SHP77 treated with DMSO at 0.1 percent for 48 hours (cell line): ENCODE measurements at regions not wholly inside any gene's neighbourhood (a gene's known extent, or its start where the extent isn't known, plus 50 kb on each side); places are given as distances from the start of the nearest gene placed in this dataset.

Source experiments
- DNase-seq: peaks from one replicate; lab custom pipeline; 2025; lab: John Stamatoyannopoulos, UW

- DNase-seq = no peak
Measured at GRCh38 chr5:26674846-26675245, 363.5 kb downstream of the CDH9 start.

GRCh38 chr5:26669523-26669922, 368.9 kb downstream of the CDH9 start:
- no peak for DNase-seq

GRCh38 chr5:26669031-26669430, 369.4 kb downstream of the CDH9 start:
- no peak for DNase-seq

- no peak for DNase-seq
Measured at GRCh38 chr5:26666371-26666770, 372.0 kb downstream of the CDH9 start.

GRCh38 chr5:26663500-26663899, 374.9 kb downstream of the CDH9 start:
- no peak for DNase-seq

- no peak for DNase-seq
Measured at GRCh38 chr5:26662806-26663360, 375.5 kb downstream of the CDH9 start.

- DNase-seq = no peak
Measured at GRCh38 chr5:26660116-26660515, 378.3 kb downstream of the CDH9 start.

GRCh38 chr5:26649000-26649399, 389.4 kb downstream of the CDH9 start:
- no peak for DNase-seq

- no peak for DNase-seq
Measured at GRCh38 chr5:26647781-26648180, 390.6 kb downstream of the CDH9 start.

- no peak for DNase-seq
Measured at GRCh38 chr5:26645659-26646058, 392.7 kb downstream of the CDH9 start.

GRCh38 chr5:26641492-26641891, 396.9 kb downstream of the CDH9 start:
- DNase-seq = no peak

GRCh38 chr5:26625099-26625498, 413.3 kb downstream of the CDH9 start:
- no peak for DNase-seq

- peak; percentile 94 for DNase-seq
Measured at GRCh38 chr5:26622947-26623346, 415.4 kb downstream of the CDH9 start.

GRCh38 chr5:26610577-26610976, 427.8 kb downstream of the CDH9 start:
- DNase-seq = no peak

GRCh38 chr5:26601563-26601962, 436.8 kb downstream of the CDH9 start:
- DNase-seq = no peak

- no peak for DNase-seq
Measured at GRCh38 chr5:26582350-26583045, 455.9 kb downstream of the CDH9 start.

- DNase-seq = no peak
Measured at GRCh38 chr5:26579712-26580111, 458.7 kb downstream of the CDH9 start.

GRCh38 chr5:26578002-26578401, 460.4 kb downstream of the CDH9 start:
- no peak for DNase-seq

GRCh38 chr5:26572480-26572879, 465.9 kb downstream of the CDH9 start:
- DNase-seq = no peak

- no peak for DNase-seq
Measured at GRCh38 chr5:26569929-26570258, 468.5 kb downstream of the CDH9 start.

GRCh38 chr5:26569241-26569928, 469.0 kb downstream of the CDH9 start:
- no peak for DNase-seq

GRCh38 chr5:26568316-26568715, 470.1 kb downstream of the CDH9 start:
- no peak for DNase-seq

GRCh38 chr5:26563979-26564378, 474.4 kb downstream of the CDH9 start:
- no peak for DNase-seq

GRCh38 chr5:26553079-26553478, 485.3 kb downstream of the CDH9 start:
- DNase-seq = peak; percentile 92
